Activated naive CD8-positive, alpha-beta T cell treated with anti-CD3 and anti-CD28 coated beads, Interleukin-2, amount 10 ng/mL, durations not matched to agents 7 days and 5 days (primary cell): ENCODE measurements at regions not wholly inside any gene's neighbourhood (a gene's known extent, or its start where the extent isn't known, plus 50 kb on each side); places are given as distances from the start of the nearest gene placed in this dataset.
"Not testable (repeated sequence)": the region's sequence is repeated elsewhere in the genome, so short reads cannot be mapped to it uniquely, and the experiment has no call there.

Source experiments
- ATAC-seq: fragments of 150-1000 bp; cut with Tn5 transposase; one replicate; pipeline ENCODE4 v1.10.0; 2021; ENCODE audit warnings: low read depth, moderate library complexity
- POLR2A ChIA-PET: fragments of 350-600 bp; sonication (Branson Sonifier 250); formaldehyde crosslinking; loops from one replicate; lab custom pipeline; 2021; ENCODE audit warnings: antibody characterized with exemption; lab: Charles Lee
- DNase-seq: peaks from one replicate; pipeline ENCODE4 v3.0.0; 2021
- H3K27ac Mint-ChIP-seq: one replicate; pipeline ENCODE4 v1.8.0; 2022; ENCODE audit warnings: mild to moderate bottlenecking, mixed read lengths
- H3K27me3 Mint-ChIP-seq: one replicate; pipeline ENCODE4 v1.8.0; 2022; ENCODE audit warnings: mild to moderate bottlenecking, moderate library complexity, mixed read lengths
- H3K36me3 Mint-ChIP-seq: one replicate; pipeline ENCODE4 v1.8.0; 2021; ENCODE audit warnings: mild to moderate bottlenecking, mixed read lengths
- H3K4me1 Mint-ChIP-seq: one replicate; pipeline ENCODE4 v1.8.0; 2021; ENCODE audit warnings: mixed read lengths
- H3K4me3 Mint-ChIP-seq: one replicate; pipeline ENCODE4 v1.8.0; 2022; ENCODE audit warnings: mild to moderate bottlenecking, moderate library complexity, mixed read lengths
- H3K9me3 Mint-ChIP-seq: one replicate; pipeline ENCODE4 v1.8.0; 2021; ENCODE audit warnings: mixed read lengths

DNA sequence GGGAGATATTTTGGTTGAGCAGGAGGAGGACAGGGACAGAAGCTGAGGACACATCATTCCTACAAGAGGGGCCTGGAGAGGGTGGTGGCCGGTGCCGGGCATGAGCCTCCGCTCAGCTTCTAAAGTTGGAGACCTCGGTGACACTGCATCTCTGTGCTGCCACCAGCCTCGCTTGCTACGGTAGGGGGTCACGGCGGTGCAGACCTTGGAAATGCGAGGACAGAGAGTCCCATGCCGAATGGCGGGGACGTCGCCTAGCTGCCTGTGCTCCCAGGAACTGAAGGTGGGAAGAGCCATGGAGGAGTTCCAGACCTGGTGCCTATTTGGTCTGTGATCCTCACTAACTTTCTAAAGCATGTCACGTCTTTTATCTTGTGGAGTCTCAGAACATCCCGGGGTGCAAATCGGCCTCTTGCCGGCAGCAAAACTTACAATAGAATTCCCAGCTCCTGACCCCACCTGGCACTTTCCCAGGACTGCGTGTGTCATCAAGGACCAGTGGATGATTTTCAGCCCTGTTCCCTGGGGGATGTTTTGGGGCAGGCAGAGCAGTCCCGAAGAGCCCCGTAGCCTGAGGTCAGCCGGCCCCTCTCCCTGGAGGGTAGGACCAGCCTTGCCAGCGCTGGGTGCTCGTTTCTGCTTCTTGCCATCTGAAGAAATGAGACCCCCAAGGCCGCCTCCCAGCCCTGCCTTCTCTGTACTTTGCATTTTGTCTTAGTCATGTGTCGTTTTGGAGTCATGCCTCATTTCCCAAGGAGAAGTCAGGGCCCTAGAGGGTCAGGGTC, 205.8 kb upstream of the SHH start:
- no peak overlapping the region for H3K4me3 Mint-ChIP-seq
- H3K4me1 Mint-ChIP-seq = peaks cover 9% of the 10 kb centered on the region
- H3K36me3 Mint-ChIP-seq = peaks cover 7% of the 10 kb centered on the region
- DNase-seq (no peak), ATAC-seq (no peak)
- H3K9me3 Mint-ChIP-seq = peaks cover 6% of the 10 kb centered on the region
- H3K27me3 Mint-ChIP-seq = no peaks in the 10 kb centered on the region
- POLR2A ChIA-PET = no interaction called here
- H3K27ac Mint-ChIP-seq = no peak overlapping the region

DNA sequence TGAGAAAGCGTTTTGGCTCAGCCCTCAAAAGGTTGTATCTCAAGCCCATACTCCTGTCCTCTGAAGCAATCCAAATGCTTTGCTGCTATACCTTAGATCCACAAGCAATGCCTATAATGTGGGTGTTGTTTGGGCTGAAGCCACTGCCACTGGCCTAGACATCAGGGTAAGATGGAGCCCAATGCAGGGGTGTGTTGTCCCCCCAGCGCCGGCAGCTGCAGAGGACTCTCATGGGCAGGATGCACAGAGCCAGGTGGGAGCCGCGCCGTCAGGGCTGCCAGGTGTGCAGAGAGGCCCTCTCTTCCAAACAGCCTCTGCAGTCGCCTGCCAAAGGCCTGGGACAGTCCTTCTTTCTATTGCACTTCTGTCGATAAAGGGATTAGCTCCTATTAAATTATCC, 205.2 kb upstream of the SHH start:
- no peaks in the 10 kb centered on the region for H3K27me3 Mint-ChIP-seq
- no peak overlapping the region for H3K4me3 Mint-ChIP-seq
- H3K36me3 Mint-ChIP-seq = peaks cover 7% of the 10 kb centered on the region
- no peak overlapping the region for H3K27ac Mint-ChIP-seq
- H3K4me1 Mint-ChIP-seq = peaks cover 10% of the 10 kb centered on the region
- POLR2A ChIA-PET = no interaction called here
- DNase-seq (no peak), ATAC-seq (no peak)
- H3K9me3 Mint-ChIP-seq = peaks cover 7% of the 10 kb centered on the region

- Mint-ChIP-seq H3K4me3 (no peak overlapping the region), H3K27ac (peak overlapping the region; percentile 56), H3K9me3 (peaks cover 8% of the 10 kb centered on the region), H3K36me3 (peaks cover 7% of the 10 kb centered on the region), H3K4me1 (peaks cover 9% of the 10 kb centered on the region), H3K27me3 (no peaks in the 10 kb centered on the region)
- ATAC-seq (no peak), DNase-seq (no peak)
- POLR2A ChIA-PET = no interaction called here
Observed at GRCh38 chr7:156015237-156016020, 203.2 kb upstream of the SHH start.

GRCh38 chr7:156014808-156015207, 202.5 kb upstream of the SHH start:
- H3K27me3 Mint-ChIP-seq = peaks cover under 1% of the 10 kb centered on the region
- H3K4me3 Mint-ChIP-seq = no peak overlapping the region
- H3K4me1 Mint-ChIP-seq = peaks cover 7% of the 10 kb centered on the region
- ATAC-seq (no peak), DNase-seq (no peak)
- H3K9me3 Mint-ChIP-seq = peaks cover 8% of the 10 kb centered on the region
- H3K27ac Mint-ChIP-seq = peak overlapping the region; percentile 56
- POLR2A ChIA-PET = no interaction called here
- peaks cover 7% of the 10 kb centered on the region for H3K36me3 Mint-ChIP-seq

DNA sequence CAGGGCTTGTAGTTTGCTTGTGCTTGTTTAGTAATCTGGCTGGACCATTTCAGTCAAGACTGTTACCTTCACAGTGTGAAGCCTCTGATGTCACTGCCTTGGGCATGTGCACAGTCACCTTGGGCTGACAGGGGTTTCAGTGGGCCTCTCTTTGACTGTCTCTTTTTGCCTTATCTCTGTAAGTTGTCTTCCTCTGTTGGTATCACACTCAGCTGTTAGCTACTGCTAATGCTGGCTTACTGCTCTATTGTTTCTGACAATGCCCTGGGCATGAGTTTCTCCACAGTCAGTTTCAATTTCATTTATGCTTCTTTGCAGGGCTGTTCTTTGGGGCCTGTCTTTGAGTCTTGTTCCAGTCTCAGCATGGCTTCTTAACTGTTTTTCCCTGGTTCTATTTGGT, 201.9 kb upstream of the SHH start:
- H3K36me3 Mint-ChIP-seq = peaks cover 7% of the 10 kb centered on the region
- POLR2A ChIA-PET = no interaction called here
- H3K9me3 Mint-ChIP-seq = peaks cover 10% of the 10 kb centered on the region

DNA sequence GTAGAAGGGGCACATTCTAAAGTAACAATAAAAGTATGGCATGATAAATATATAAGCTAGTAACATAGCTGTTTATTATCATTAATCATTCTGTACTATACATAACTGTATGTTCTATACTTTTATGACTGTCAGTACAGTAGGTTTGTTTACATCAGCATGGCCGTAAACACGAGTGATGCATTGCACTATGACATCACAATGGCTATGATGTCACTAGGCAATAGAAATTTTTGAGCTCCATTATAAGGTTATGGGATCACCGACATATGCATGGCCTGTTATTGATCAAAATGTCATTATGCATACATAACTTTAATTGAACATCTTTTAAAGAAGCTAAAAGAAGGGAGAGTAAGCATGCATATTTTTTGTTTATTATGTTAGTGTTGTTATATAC, 200.1 kb upstream of the SHH start:
- no peak for ATAC-seq
- H3K27me3 Mint-ChIP-seq = peaks cover 6% of the 10 kb centered on the region
- peaks cover 7% of the 10 kb centered on the region for H3K36me3 Mint-ChIP-seq
- H3K4me1 Mint-ChIP-seq = peaks cover 7% of the 10 kb centered on the region
- no peak for DNase-seq
- POLR2A ChIA-PET = no interaction called here
- H3K4me3 Mint-ChIP-seq = no peak overlapping the region
- H3K27ac Mint-ChIP-seq = no peak overlapping the region
- peaks cover 11% of the 10 kb centered on the region for H3K9me3 Mint-ChIP-seq

More for the DNA sequence above, 201.9 kb upstream of the SHH start:
- Mint-ChIP-seq H3K27ac (peak overlapping the region; percentile 67), H3K4me3 (no peak overlapping the region), H3K4me1 (peaks cover 7% of the 10 kb centered on the region), H3K27me3 (peaks cover 3% of the 10 kb centered on the region)
- ATAC-seq (peak; percentile 77), DNase-seq (no peak)

DNA sequence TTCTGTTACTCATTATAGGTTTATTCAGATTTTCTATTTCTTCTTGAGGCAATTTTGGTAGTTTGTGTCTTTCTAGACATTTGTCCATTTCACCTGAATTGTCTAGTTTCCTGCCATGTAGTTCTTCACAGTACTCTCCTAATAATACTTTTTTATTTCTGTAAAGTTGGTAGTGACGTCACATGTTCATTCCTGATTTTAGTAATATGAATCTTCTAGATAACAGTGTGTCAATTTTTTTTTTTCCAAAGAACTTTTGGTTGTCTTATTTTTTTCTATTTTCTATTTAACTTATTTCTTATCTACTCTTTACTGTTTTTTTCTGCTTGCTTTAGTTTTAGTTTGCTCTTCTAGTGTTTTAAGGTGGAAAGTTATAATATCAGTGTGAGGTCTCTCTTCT, 197.3 kb upstream of the SHH start:
- Mint-ChIP-seq H3K4me3 (no peak overlapping the region), H3K4me1 (peaks cover 7% of the 10 kb centered on the region), H3K36me3 (peaks cover 7% of the 10 kb centered on the region), H3K27me3 (peaks cover 6% of the 10 kb centered on the region), H3K9me3 (peaks cover 9% of the 10 kb centered on the region), H3K27ac (no peak overlapping the region)
- POLR2A ChIA-PET = no interaction called here
- ATAC-seq = no peak
- no peak for DNase-seq

- not testable (repeated sequence) for H3K4me3 Mint-ChIP-seq, H3K27ac Mint-ChIP-seq, H3K9me3 Mint-ChIP-seq, DNase-seq, H3K4me1 Mint-ChIP-seq, ATAC-seq, H3K27me3 Mint-ChIP-seq, H3K36me3 Mint-ChIP-seq
- POLR2A ChIA-PET = interaction anchor here (0.7 kb wide), 1 partner anchor 12 kb away, joined by 6 read pairs; no protein-coding TSS in a partner anchor
Observed at GRCh38 chr7:156006876-156007275, 194.6 kb upstream of the SHH start.

- H3K9me3 Mint-ChIP-seq = peaks cover 4% of the 10 kb centered on the region
- no peak for ATAC-seq
Observed at GRCh38 chr7:156006024-156006423, 193.8 kb upstream of the SHH start.

DNA sequence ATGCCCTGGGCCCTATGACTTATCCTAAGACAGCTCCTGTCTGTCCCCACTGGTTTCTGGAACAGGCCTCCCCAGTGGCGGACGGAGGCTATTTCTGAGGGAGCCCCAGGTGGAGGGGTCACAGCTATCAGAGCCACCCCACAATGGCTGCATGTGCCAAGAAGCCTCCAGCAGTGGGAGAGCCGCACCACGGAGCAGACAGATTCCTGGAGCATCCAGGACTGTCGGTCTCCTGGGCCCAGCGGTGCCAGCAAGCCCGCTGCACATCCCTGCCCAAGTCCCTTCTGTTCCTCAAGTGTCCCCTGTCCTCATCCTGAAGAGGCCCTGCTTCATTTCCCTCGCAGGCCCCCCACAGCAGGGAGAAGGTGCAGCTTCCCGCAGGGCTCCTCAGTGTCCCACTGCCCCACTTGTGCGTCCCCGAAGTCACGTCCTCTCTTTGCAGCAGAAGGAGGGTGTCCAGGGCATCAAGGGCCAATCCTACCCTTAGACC, 193.0 kb upstream of the SHH start:
- POLR2A ChIA-PET = no interaction called here
- Mint-ChIP-seq H3K9me3 (peaks cover 4% of the 10 kb centered on the region), H3K4me1 (peaks cover 9% of the 10 kb centered on the region), H3K27me3 (peaks cover 8% of the 10 kb centered on the region), H3K4me3 (no peak overlapping the region), H3K36me3 (no peaks in the 10 kb centered on the region), H3K27ac (no peak overlapping the region)
- ATAC-seq (no peak), DNase-seq (no peak)

More at GRCh38 chr7:156006024-156006423, 193.8 kb upstream of the SHH start:
- no peak for DNase-seq
- POLR2A ChIA-PET = no interaction called here
- H3K27ac Mint-ChIP-seq = no peak overlapping the region
- H3K4me1 Mint-ChIP-seq = peaks cover 9% of the 10 kb centered on the region
- H3K27me3 Mint-ChIP-seq = peaks cover 8% of the 10 kb centered on the region
- H3K4me3 Mint-ChIP-seq = no peak overlapping the region
- no peaks in the 10 kb centered on the region for H3K36me3 Mint-ChIP-seq

GRCh38 chr7:156004265-156005201, 192.3 kb upstream of the SHH start:
- Mint-ChIP-seq H3K4me1 (peaks cover 11% of the 10 kb centered on the region), H3K9me3 (peaks cover 2% of the 10 kb centered on the region), H3K4me3 (no peak overlapping the region), H3K27me3 (peaks cover 5% of the 10 kb centered on the region), H3K36me3 (no peaks in the 10 kb centered on the region), H3K27ac (no peak overlapping the region)
- POLR2A ChIA-PET = no interaction called here
- ATAC-seq (no peak), DNase-seq (no peak)

- Mint-ChIP-seq H3K9me3 (no peaks in the 10 kb centered on the region), H3K4me1 (peaks cover 12% of the 10 kb centered on the region), H3K27ac (peak overlapping the region; percentile 50), H3K4me3 (no peak overlapping the region), H3K36me3 (no peaks in the 10 kb centered on the region), H3K27me3 (peaks cover 2% of the 10 kb centered on the region)
- ATAC-seq (no peak), DNase-seq (no peak)
- POLR2A ChIA-PET = no interaction called here
Observed at GRCh38 chr7:156003220-156004162, 191.2 kb upstream of the SHH start.
